NB4 (cell line): ENCODE measurements at regions not wholly inside any gene's neighbourhood (a gene's known extent, or its start where the extent isn't known, plus 50 kb on each side); places are given as distances from the start of the nearest gene placed in this dataset.

Experiments used
- DNase-seq: peaks from one replicate; pipeline ENCODE4 v3.0.0; 2010; ENCODE audit warnings: low read depth
- H3K4me3 ChIP-seq: one replicate; pipeline ENCODE4 v1.5.1; 2011; ENCODE audit warnings: mild to moderate bottlenecking, low read depth, low read length, moderate library complexity
- MYC ChIP-seq: IDR thresholded peaks from 2 replicates; pipeline ENCODE4 v1.6.1; 2011; ENCODE audit warnings: low read depth, low read length
- POLR2A ChIP-seq: IDR thresholded peaks from 2 replicates; pipeline ENCODE4 v1.6.1; 2011; ENCODE audit warnings: mild to moderate bottlenecking; ENCODE audit not compliant: insufficient read length; ENCODE audit errors: extremely low read depth
- TF ChIP-seq, protein P1 (sequence below): IDR thresholded peaks from 2 replicates; pipeline ENCODE4 v1.6.1; 2011; ENCODE audit warnings: low read depth, low read length
- TF ChIP-seq, protein P2 (sequence below): IDR thresholded peaks from one replicate; pipeline ENCODE4 v1.5.1; 2012; ENCODE audit warnings: low read depth, low read length

DNA sequence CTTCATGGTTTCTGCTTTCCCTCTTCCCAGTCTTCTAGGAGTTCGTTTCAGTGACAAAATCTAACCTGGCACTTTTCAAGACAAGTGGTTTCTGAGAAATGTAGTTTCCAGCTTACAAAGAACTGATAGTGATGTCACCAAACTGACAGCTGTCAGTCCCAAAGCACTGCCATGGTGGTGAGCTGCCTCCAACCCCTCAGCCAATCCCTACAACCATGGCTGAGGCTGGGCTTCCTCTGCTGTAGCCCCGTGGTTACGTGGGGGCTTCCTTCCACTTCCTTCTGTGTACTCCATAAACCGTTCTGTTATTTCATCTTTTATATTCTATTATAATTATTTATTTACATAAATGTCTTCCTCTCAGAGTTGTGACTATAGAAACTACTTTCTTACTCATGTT is 198.6 kb upstream of the AGA start:
- no peak for TF ChIP-seq POLR2A
- H3K4me3 ChIP-seq = no peak overlapping the region
- peak; percentile 8 for DNase-seq

DNA sequence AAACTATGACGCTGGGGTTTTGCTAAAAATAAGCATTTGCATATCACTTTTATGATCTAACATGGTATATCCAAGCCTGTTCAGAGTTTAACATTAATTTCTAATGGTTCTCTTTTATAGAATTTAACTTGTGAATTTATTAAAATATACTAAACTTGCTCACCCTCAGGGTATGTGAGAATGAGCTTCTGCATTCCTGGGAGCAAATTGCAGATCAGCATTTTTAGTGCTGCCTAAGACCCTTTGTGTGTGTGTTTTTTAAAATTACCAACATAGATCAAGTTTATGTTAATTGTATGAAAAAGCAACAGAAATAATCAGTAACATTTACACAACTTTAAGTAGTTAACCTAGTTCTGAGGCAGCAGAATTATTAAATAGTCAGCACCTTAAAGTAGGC is 218.0 kb upstream of the AGA start:
- no peak for DNase-seq
- TF ChIP-seq MYC = no peak
- TF ChIP-seq, protein P1, sequence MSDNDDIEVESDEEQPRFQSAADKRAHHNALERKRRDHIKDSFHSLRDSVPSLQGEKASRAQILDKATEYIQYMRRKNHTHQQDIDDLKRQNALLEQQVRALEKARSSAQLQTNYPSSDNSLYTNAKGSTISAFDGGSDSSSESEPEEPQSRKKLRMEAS = no peak
- H3K4me3 ChIP-seq = no peak overlapping the region

DNA sequence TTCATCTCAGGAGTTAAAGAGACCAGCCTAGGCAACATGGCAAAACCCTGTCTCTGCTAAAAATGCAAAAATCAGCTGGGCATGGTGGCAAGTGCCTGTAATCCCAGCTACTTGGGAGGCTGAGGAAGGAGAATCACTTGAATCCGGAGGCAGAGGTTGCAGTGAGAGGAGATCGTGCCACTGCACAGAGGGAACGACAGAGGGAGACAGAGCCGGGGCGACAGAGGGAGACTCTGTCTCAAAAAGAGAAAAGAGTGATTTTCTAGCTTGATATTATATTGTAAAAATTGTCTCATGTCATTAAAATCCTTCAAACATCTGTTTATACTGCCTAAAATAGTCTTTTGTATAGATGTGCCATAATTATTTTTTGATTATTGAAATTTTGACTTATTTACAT is 225.4 kb upstream of the AGA start:
- no peak overlapping the region for H3K4me3 ChIP-seq
- TF ChIP-seq, protein P2, sequence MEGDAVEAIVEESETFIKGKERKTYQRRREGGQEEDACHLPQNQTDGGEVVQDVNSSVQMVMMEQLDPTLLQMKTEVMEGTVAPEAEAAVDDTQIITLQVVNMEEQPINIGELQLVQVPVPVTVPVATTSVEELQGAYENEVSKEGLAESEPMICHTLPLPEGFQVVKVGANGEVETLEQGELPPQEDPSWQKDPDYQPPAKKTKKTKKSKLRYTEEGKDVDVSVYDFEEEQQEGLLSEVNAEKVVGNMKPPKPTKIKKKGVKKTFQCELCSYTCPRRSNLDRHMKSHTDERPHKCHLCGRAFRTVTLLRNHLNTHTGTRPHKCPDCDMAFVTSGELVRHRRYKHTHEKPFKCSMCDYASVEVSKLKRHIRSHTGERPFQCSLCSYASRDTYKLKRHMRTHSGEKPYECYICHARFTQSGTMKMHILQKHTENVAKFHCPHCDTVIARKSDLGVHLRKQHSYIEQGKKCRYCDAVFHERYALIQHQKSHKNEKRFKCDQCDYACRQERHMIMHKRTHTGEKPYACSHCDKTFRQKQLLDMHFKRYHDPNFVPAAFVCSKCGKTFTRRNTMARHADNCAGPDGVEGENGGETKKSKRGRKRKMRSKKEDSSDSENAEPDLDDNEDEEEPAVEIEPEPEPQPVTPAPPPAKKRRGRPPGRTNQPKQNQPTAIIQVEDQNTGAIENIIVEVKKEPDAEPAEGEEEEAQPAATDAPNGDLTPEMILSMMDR = no peak
- no peak for DNase-seq

DNA sequence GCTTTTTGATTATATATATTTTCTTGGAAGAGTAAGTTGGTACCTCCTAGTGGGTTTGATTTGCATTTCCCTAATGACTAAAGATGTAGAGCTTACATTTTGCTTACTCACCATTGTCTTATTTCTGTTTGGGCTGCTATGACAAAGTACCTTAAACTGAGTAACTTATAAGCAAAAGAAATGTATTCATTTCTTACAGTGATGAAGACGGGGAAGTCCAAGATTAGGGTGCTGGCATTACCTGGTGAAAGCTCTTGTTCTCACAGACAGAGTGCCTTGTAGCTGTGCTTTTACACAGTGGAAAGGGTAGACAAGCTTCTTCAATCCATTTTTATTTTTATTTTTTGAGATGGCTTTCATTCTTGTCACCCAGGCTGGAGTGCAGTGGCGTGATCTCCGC is 229.2 kb upstream of the AGA start:
- no peak overlapping the region for H3K4me3 ChIP-seq
- TF ChIP-seq POLR2A (no peak), MYC (no peak)
- TF ChIP-seq, protein P1 = no peak
- TF ChIP-seq, protein P2 = no peak
- no peak for DNase-seq

DNA sequence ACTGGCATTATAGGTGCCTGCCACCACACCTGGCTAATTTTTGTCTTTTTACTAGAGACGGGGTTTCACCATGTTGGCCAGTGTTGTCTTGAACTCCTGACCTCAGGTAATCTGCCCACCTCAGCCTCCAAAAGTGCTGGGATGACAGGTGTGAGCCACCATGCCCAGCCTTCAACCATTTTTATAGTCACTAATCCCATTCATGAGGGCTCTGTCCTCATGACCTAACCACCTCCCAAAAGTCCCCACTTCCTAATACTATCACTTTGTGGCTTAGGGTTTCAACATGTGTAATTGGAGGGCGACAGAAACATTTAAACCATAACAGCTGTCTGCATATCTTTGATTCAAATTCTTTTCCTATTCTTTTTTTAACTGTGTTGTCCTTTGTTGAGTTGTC is 229.6 kb upstream of the AGA start:
- DNase-seq = no peak
- no peak overlapping the region for H3K4me3 ChIP-seq
- TF ChIP-seq, protein P2 = no peak
- no peak for TF ChIP-seq MYC
- TF ChIP-seq POLR2A = no peak
- TF ChIP-seq, protein P1 = no peak

DNA sequence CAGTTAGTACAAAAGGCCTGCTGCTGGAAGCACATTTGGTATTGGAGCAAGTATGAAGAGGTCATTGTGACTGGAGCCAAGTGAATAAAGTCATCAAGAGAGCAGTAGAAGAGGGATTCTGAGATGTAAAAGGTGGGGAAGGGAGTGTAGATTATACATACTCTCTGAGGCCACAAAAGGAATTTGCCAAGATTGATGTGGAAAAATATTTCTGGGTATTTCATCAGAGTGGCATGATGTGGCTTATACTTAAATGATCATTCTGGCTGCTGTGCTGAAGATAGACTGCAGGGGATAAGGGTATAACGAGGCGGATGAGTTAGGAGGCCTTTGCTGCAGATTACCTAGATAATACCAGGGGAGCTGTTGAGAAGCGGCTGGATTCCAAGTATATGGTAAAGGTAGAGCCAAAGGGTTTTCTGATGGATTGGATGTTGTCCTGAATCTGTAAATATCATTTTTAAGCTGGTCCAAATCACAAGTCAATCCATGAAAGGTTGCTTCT is 231.8 kb upstream of the AGA start:
- DNase-seq = no peak
- H3K4me3 ChIP-seq = no peak overlapping the region
- TF ChIP-seq, protein P2 = no peak
- TF ChIP-seq, protein P1 = no peak
- TF ChIP-seq POLR2A = no peak
- no peak for TF ChIP-seq MYC

DNA sequence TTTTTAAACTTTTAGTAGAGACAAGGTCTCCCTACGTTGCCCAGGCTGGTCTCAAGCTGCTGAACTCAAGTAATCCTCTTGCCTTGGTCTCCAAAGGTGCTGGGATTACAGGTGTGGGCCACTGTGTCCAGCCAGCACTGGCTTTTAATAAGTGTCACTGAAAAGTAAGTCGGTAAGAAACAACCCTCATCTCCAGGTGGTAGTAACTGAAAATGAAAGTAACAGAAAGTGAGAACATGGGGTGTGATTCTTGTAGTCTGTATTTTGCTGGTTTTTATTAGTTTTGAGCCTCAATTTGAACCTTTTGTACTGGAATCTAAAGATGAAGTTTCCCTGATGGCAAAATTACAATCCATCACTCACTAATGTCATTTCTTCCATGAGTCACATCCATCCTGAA is 238.1 kb upstream of the AGA start:
- TF ChIP-seq, protein P2 = no peak
- TF ChIP-seq MYC (no peak), POLR2A (no peak)
- TF ChIP-seq, protein P1 = no peak
- no peak overlapping the region for H3K4me3 ChIP-seq
- no peak for DNase-seq
